ENCODE measurements at regions not wholly inside any gene's neighbourhood (a gene's known extent, or its start where the extent isn't known, plus 50 kb on each side); places are given as distances from the start of the nearest gene placed in this dataset.

DNA sequence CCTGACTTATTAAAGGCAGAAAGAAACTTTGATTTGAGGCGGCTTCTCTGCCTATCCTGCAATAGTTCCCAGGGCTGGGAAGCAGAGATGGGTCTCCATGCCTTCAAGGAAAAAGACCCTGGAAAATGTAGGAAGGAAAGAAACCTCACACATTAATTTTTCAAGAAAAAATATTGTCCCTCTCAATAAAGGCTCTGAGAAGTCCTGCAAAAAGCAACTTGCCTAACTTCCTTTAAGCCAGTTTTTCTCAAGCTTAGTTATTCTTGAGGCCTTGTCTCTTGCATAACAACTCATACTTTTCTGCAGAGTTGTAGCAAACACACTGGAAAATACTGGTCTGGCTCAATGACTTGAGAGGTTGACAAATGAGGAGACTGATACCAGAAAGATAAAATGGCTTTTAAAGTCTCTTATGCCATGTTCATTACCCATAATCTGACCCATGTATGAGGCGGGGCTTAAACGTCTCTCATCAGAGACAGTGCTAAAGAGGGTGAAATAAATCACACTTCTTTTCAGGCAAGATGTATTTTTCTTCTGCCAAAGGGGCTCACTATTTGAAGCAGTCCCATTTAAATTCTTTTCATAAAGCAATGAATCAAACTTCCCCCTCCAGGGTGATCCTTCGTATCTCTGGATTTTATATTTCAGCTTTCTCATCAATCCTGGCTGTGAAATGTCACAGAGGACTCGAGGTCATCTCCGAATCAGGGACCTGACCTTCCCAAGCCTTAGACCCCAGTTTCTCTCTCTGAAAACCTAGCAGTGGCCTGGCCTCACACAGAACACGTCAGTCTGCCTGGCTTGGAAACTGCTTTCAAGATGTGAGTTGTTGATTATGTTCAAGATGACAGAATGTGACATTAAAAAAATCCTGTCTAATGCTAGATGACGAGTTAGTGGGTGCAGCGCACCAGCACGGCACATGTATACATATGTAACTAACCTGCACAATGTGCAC lies 82.3 kb upstream of the KCNG1 start:
- H3K9me3 ChIP-seq (ENCODE audit: insufficient read depth, low read length) = no peaks in the 10 kb centered on the region
- H3K9ac ChIP-seq (ENCODE audit: low read length) = no peak overlapping the region
- H3K4me2 ChIP-seq (ENCODE audit: low read depth, low read length, poor library complexity, severe bottlenecking) = no peak overlapping the region
- H3K27ac ChIP-seq (ENCODE audit: low read depth, low read length) = no peak overlapping the region
- no peaks in the 10 kb centered on the region for H3K9me2 ChIP-seq (replicated peaks; ENCODE audit: insufficient read depth, low read length)
- H3F3A ChIP-seq (ENCODE audit: insufficient read depth) = no peaks in the 10 kb centered on the region
- no peaks in the 10 kb centered on the region for H3K36me3 ChIP-seq (ENCODE audit: low read length)
- no peaks in the 10 kb centered on the region for H3K27me3 ChIP-seq (ENCODE audit: low read length)
- H4K20me1 ChIP-seq (ENCODE audit: low read depth, low read length) = no peaks in the 10 kb centered on the region
- no peaks in the 10 kb centered on the region for H3K79me2 ChIP-seq (ENCODE audit: insufficient read depth, low read length)
- H2AFZ ChIP-seq (ENCODE audit: low read depth, low read length, severe bottlenecking) = no peak overlapping the region
- TF ChIP-seq, protein P1, sequence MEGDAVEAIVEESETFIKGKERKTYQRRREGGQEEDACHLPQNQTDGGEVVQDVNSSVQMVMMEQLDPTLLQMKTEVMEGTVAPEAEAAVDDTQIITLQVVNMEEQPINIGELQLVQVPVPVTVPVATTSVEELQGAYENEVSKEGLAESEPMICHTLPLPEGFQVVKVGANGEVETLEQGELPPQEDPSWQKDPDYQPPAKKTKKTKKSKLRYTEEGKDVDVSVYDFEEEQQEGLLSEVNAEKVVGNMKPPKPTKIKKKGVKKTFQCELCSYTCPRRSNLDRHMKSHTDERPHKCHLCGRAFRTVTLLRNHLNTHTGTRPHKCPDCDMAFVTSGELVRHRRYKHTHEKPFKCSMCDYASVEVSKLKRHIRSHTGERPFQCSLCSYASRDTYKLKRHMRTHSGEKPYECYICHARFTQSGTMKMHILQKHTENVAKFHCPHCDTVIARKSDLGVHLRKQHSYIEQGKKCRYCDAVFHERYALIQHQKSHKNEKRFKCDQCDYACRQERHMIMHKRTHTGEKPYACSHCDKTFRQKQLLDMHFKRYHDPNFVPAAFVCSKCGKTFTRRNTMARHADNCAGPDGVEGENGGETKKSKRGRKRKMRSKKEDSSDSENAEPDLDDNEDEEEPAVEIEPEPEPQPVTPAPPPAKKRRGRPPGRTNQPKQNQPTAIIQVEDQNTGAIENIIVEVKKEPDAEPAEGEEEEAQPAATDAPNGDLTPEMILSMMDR (IDR thresholded peaks at IDR 0.05; ENCODE audit: insufficient read depth, low read length, poor library complexity, severe bottlenecking) = no peak
- no peak for TF ChIP-seq EZH2phosphoT487 (conservative IDR thresholded peaks at IDR 0.05; ENCODE audit: low read length)
- H3K4me3 ChIP-seq (ENCODE audit: insufficient read depth, low read length, poor library complexity, severe bottlenecking) = no peak overlapping the region

DNA sequence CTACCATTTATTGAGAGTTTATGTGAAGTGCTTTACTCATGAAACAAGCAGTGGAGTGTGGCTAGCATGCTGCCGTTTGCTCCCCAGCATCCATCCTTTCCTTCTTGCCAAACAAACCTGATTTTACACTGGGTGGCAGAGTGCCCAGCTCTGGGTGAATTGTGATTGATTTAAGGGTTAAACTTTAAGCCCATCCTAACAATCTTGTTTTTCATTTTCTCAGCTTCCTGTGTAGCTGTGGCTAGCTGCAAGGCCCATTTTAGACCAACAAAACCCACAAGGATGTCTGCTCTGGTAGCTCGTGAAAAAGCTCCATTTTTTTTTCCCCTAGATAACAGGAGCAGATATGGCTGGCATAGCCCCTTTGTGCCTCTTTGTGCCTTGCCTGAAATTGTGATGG lies 77.7 kb upstream of the KCNG1 start:
- Histone ChIP-seq H3K27me3 (ENCODE audit: low read length) (no peaks in the 10 kb centered on the region), H3K9me3 (ENCODE audit: insufficient read depth, low read length) (no peaks in the 10 kb centered on the region), H4K20me1 (ENCODE audit: low read depth, low read length) (no peaks in the 10 kb centered on the region), H3K9ac (ENCODE audit: low read length) (no peak overlapping the region), H3K27ac (ENCODE audit: low read depth, low read length) (no peak overlapping the region), H3K79me2 (ENCODE audit: insufficient read depth, low read length) (no peaks in the 10 kb centered on the region), H3F3A (ENCODE audit: insufficient read depth) (no peaks in the 10 kb centered on the region), H3K9me2 (replicated peaks; ENCODE audit: insufficient read depth, low read length) (no peaks in the 10 kb centered on the region), H2AFZ (ENCODE audit: low read depth, low read length, severe bottlenecking) (no peak overlapping the region), H3K4me3 (ENCODE audit: insufficient read depth, low read length, poor library complexity, severe bottlenecking) (no peak overlapping the region), H3K4me2 (ENCODE audit: low read depth, low read length, poor library complexity, severe bottlenecking) (no peak overlapping the region), H3K36me3 (ENCODE audit: low read length) (no peaks in the 10 kb centered on the region)
- TF ChIP-seq, protein P1 (IDR thresholded peaks at IDR 0.05; ENCODE audit: insufficient read depth, low read length, poor library complexity, severe bottlenecking) = no peak
- TF ChIP-seq EZH2phosphoT487 (conservative IDR thresholded peaks at IDR 0.05; ENCODE audit: low read length) = no peak

DNA sequence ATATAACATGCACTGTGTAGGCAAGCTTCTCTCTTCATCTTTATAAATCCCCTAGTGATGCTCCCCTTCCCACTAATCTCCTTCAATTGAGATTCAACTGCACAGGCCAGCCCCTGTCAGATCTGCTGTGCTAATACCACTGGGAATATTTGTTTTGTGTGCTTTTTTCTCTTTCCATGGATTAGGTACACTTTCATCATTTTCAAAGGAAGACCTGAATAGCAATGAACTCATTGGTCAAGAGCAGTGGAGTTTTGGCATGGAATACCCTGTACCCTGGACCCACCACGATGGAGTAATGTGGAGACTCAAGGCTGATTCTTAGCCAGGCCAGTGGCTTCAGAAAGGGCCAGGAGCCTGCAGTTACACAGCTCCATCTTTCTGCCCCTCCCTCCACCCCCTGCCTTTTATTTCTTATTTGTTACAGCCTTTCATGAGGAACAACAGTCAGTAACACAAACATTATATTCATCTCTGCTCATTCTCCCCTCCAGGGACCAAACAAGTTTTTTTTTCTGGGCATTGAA lies 75.4 kb upstream of the KCNG1 start:
- H3K9me2 ChIP-seq (replicated peaks; ENCODE audit: insufficient read depth, low read length) = no peaks in the 10 kb centered on the region
- H3K9me3 ChIP-seq (ENCODE audit: insufficient read depth, low read length) = no peaks in the 10 kb centered on the region
- H3K27me3 ChIP-seq (ENCODE audit: low read length) = no peaks in the 10 kb centered on the region
- no peak overlapping the region for H3K4me2 ChIP-seq (ENCODE audit: low read depth, low read length, poor library complexity, severe bottlenecking)
- no peak overlapping the region for H3K4me3 ChIP-seq (ENCODE audit: insufficient read depth, low read length, poor library complexity, severe bottlenecking)
- TF ChIP-seq, protein P1 (IDR thresholded peaks at IDR 0.05; ENCODE audit: insufficient read depth, low read length, poor library complexity, severe bottlenecking) = no peak
- TF ChIP-seq EZH2phosphoT487 (conservative IDR thresholded peaks at IDR 0.05; ENCODE audit: low read length) = no peak
- no peaks in the 10 kb centered on the region for H3K79me2 ChIP-seq (ENCODE audit: insufficient read depth, low read length)
- H3K9ac ChIP-seq (ENCODE audit: low read length) = no peak overlapping the region
- H4K20me1 ChIP-seq (ENCODE audit: low read depth, low read length) = no peaks in the 10 kb centered on the region
- H3K36me3 ChIP-seq (ENCODE audit: low read length) = no peaks in the 10 kb centered on the region
- H2AFZ ChIP-seq (ENCODE audit: low read depth, low read length, severe bottlenecking) = no peak overlapping the region
- no peaks in the 10 kb centered on the region for H3F3A ChIP-seq (ENCODE audit: insufficient read depth)
- no peak overlapping the region for H3K27ac ChIP-seq (ENCODE audit: low read depth, low read length)

Measured in SU-DHL-6 (cell line).